IMR-90 (cell line): ENCODE measurements at regions not wholly inside any gene's neighbourhood (a gene's known extent, or its start where the extent isn't known, plus 50 kb on each side); places are given as distances from the start of the nearest gene placed in this dataset.

Experiments used
- BHLHE40 ChIP-seq: fragments of 150-350 bp; IDR thresholded peaks from 2 replicates; pipeline ENCODE4 v1.6.1; 2016; ENCODE audit warnings: mild to moderate bottlenecking, low read depth, low read length
- CEBPB ChIP-seq: IDR thresholded peaks from 2 replicates; pipeline ENCODE4 v1.6.1; 2012; ENCODE audit warnings: low read depth, low read length, improper control_type of control experiment
- FOS ChIP-seq: fragments of 150-350 bp; IDR thresholded peaks from 2 replicates; pipeline ENCODE4 v1.6.1; 2016; ENCODE audit warnings: low read depth, low read length
- MAFK ChIP-seq: IDR thresholded peaks from 2 replicates; pipeline ENCODE4 v1.6.1; 2012; ENCODE audit warnings: low read depth, low read length, improper control_type of control experiment
- MAZ ChIP-seq: IDR thresholded peaks from 2 replicates; pipeline ENCODE4 v1.6.1; 2012; ENCODE audit warnings: low read depth, mild to moderate bottlenecking, low read length, improper control_type of control experiment, moderate library complexity, borderline replicate concordance
- MXI1 ChIP-seq: IDR thresholded peaks from 2 replicates; pipeline ENCODE4 v1.6.1; 2012; ENCODE audit warnings: low read depth, mild to moderate bottlenecking, low read length, moderate library complexity, borderline replicate concordance
- NFE2L2 ChIP-seq: fragments of 150-350 bp; IDR thresholded peaks from 2 replicates; pipeline ENCODE4 v1.6.1; 2016; ENCODE audit warnings: low read depth, mild to moderate bottlenecking, low read length
- POLR2A ChIP-seq: IDR thresholded peaks from 2 replicates; pipeline ENCODE4 v1.6.1; 2012; ENCODE audit warnings: mild to moderate bottlenecking, low read depth, low read length
- RAD21 ChIP-seq: IDR thresholded peaks from 2 replicates; pipeline ENCODE4 v1.6.1; 2012; ENCODE audit warnings: low read length, improper control_type of control experiment
- RCOR1 ChIP-seq: IDR thresholded peaks from 2 replicates; pipeline ENCODE4 v1.6.1; 2012; ENCODE audit warnings: mild to moderate bottlenecking, low read length, improper control_type of control experiment; ENCODE audit not compliant: insufficient replicate concordance
- RFX5 ChIP-seq: IDR thresholded peaks from 2 replicates; pipeline ENCODE4 v1.8.0; 2012; ENCODE audit warnings: low read depth, mild to moderate bottlenecking, low read length, moderate library complexity
- SMC3 ChIP-seq: fragments of 150-350 bp; IDR thresholded peaks from 2 replicates; pipeline ENCODE4 v1.6.1; 2016; ENCODE audit warnings: low read depth, mild to moderate bottlenecking, antibody characterized with exemption, low read length, moderate library complexity
- USF2 ChIP-seq: fragments of 150-350 bp; IDR thresholded peaks from 2 replicates; pipeline ENCODE4 v1.6.1; 2017; ENCODE audit warnings: mild to moderate bottlenecking, antibody characterized with exemption, low read length, low read depth
- TF ChIP-seq, protein P1 (sequence below): conservative IDR thresholded peaks from 2 replicates; pipeline ENCODE4 v1.5.1; 2012; ENCODE audit warnings: mild to moderate bottlenecking, low read depth, low read length, improper control_type of control experiment

GRCh38 chr1:147824001-147824400 is 63.6 kb upstream of the GJA5 start:
- TF ChIP-seq, protein P1, sequence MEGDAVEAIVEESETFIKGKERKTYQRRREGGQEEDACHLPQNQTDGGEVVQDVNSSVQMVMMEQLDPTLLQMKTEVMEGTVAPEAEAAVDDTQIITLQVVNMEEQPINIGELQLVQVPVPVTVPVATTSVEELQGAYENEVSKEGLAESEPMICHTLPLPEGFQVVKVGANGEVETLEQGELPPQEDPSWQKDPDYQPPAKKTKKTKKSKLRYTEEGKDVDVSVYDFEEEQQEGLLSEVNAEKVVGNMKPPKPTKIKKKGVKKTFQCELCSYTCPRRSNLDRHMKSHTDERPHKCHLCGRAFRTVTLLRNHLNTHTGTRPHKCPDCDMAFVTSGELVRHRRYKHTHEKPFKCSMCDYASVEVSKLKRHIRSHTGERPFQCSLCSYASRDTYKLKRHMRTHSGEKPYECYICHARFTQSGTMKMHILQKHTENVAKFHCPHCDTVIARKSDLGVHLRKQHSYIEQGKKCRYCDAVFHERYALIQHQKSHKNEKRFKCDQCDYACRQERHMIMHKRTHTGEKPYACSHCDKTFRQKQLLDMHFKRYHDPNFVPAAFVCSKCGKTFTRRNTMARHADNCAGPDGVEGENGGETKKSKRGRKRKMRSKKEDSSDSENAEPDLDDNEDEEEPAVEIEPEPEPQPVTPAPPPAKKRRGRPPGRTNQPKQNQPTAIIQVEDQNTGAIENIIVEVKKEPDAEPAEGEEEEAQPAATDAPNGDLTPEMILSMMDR = no peak
- TF ChIP-seq POLR2A (no peak), RAD21 (no peak), USF2 (no peak), CEBPB (no peak), MAFK (no peak), NFE2L2 (no peak), RCOR1 (no peak), MAZ (no peak), BHLHE40 (no peak), FOS (no peak), RFX5 (no peak), MXI1 (no peak), SMC3 (no peak)
